CD14-positive monocyte (primary cell): ENCODE measurements at regions not wholly inside any gene's neighbourhood (a gene's known extent, or its start where the extent isn't known, plus 50 kb on each side); places are given as distances from the start of the nearest gene placed in this dataset.

ENCODE experiments used
- DNase-seq, 3 donors: peaks; one replicate each; pipeline ENCODE4 v3.0.0-alpha.2; 2011 to 2022
- H2AFZ ChIP-seq: 2 replicates; pipeline ENCODE4 v1.6.0; 2012; ENCODE audit warnings: mild to moderate bottlenecking, low read depth, low read length, inconsistent platforms; ENCODE audit not compliant: insufficient read depth, poor library complexity, severe bottlenecking
- H3K27ac ChIP-seq, 2 donors: 1 replicate in 1 of 2; 2 replicates in 1 of 2; pipeline ENCODE4 v1.5.1; 2012 to 2013; ENCODE audit warnings: low read length in 2 of 2, control low read depth in 1 of 2, inconsistent platforms in 1 of 2, low read depth in 1 of 2, mild to moderate bottlenecking in 1 of 2
- H3K27me3 ChIP-seq, 2 donors: one replicate each; pipeline versions ENCODE4 v1.6.0 to v1.6.1; 2011 to 2013; ENCODE audit warnings: low read length in 2 of 2; ENCODE audit not compliant: control insufficient read depth in 2 of 2, insufficient read depth in 2 of 2
- H3K36me3 ChIP-seq, 2 donors: replicated peaks in 1 of 2; 1 replicate in 1 of 2; 2 replicates in 1 of 2; pipeline versions ENCODE4 v1.5.1 to v1.6.1; 2012 to 2013; ENCODE audit warnings: low read length in 2 of 2, control low read depth in 1 of 2, inconsistent platforms in 1 of 2, mild to moderate bottlenecking in 1 of 2; ENCODE audit not compliant: insufficient read depth in 2 of 2, control insufficient read depth in 1 of 2
- H3K4me1 ChIP-seq, 2 donors: 1 replicate in 1 of 2; 2 replicates in 1 of 2; pipeline versions ENCODE4 v1.5.1 to v1.6.1; 2012 to 2013; ENCODE audit warnings: low read length in 2 of 2, control low read depth in 1 of 2, inconsistent platforms in 1 of 2, mild to moderate bottlenecking in 1 of 2, moderate library complexity in 1 of 2; ENCODE audit not compliant: insufficient read depth in 2 of 2, control insufficient read depth in 1 of 2
- H3K4me2 ChIP-seq: replicated peaks from 2 replicates; pipeline ENCODE3; 2012; ENCODE audit warnings: low read length, moderate library complexity, mild to moderate bottlenecking; ENCODE audit not compliant: poor library complexity, severe bottlenecking; ENCODE audit errors: extremely low read depth
- H3K4me3 ChIP-seq, 3 experiments: fragments of 200-600 bp in 1 of 3; sonication (generic) in 1 of 3; replicated peaks in 1 of 3; 1 replicate in 2 of 3; 2 replicates in 1 of 3; pipeline ENCODE4 v1.5.1; 2011 to 2013; ENCODE audit warnings: low read length in 3 of 3, mild to moderate bottlenecking in 3 of 3, control low read depth in 2 of 3, low read depth in 2 of 3, inconsistent platforms in 1 of 3, moderate library complexity in 1 of 3
- H3K79me2 ChIP-seq: 2 replicates; pipeline ENCODE4 v1.6.0; 2012; ENCODE audit warnings: mild to moderate bottlenecking, control low read depth, inconsistent platforms, low read length, moderate library complexity; ENCODE audit not compliant: insufficient read depth
- H3K9ac ChIP-seq: 2 replicates; pipeline ENCODE4 v1.6.0; 2017; ENCODE audit warnings: low read length, mild to moderate bottlenecking; ENCODE audit not compliant: insufficient read depth, poor library complexity, severe bottlenecking
- H3K9me3 ChIP-seq, 2 donors: replicated peaks in 1 of 2; 1 replicate in 1 of 2; 2 replicates in 1 of 2; pipeline versions ENCODE4 v1.5.1 to v1.6.1; 2012 to 2013; ENCODE audit warnings: low read length in 2 of 2, control low read depth in 1 of 2; ENCODE audit not compliant: control insufficient read depth in 1 of 2, insufficient read depth in 1 of 2
- H4K20me1 ChIP-seq: 2 replicates; pipeline ENCODE4 v1.6.0; 2012; ENCODE audit warnings: mild to moderate bottlenecking, low read length, control low read depth, moderate library complexity; ENCODE audit not compliant: insufficient read depth
- H3K27ac Mint-ChIP-seq, 7 donors: one replicate each; pipeline ENCODE4 v1.8.0; 2020; ENCODE audit warnings: mild to moderate bottlenecking in 7 of 7, mixed read lengths in 7 of 7, moderate library complexity in 6 of 7, inconsistent platforms in 2 of 7
- H3K27me3 Mint-ChIP-seq, 3 donors: one replicate each; pipeline ENCODE4 v1.8.0; 2021 to 2022; ENCODE audit warnings: low read depth in 3 of 3, mild to moderate bottlenecking in 3 of 3, mixed read lengths in 3 of 3, moderate library complexity in 3 of 3, inconsistent platforms in 1 of 3
- H3K36me3 Mint-ChIP-seq, 2 donors: one replicate each; pipeline ENCODE4 v1.8.0; 2020; ENCODE audit warnings: mixed read lengths in 2 of 2, inconsistent platforms in 1 of 2, mild to moderate bottlenecking in 1 of 2
- H3K4me1 Mint-ChIP-seq: one replicate; pipeline ENCODE4 v1.8.0; 2020; ENCODE audit warnings: mild to moderate bottlenecking, mixed read lengths
- H3K4me3 Mint-ChIP-seq, 2 donors: one replicate each; pipeline ENCODE4 v1.8.0; 2020; ENCODE audit warnings: mild to moderate bottlenecking in 2 of 2, mixed read lengths in 2 of 2, moderate library complexity in 1 of 2
- H3K9me3 Mint-ChIP-seq, 7 donors: one replicate each; pipeline ENCODE4 v1.8.0; 2020 to 2022; ENCODE audit warnings: mixed read lengths in 7 of 7, mild to moderate bottlenecking in 6 of 7, moderate library complexity in 6 of 7, inconsistent platforms in 2 of 7
- CTCF ChIP-seq: fragments of 200-600 bp; IDR thresholded peaks from one replicate; pipeline ENCODE4 v1.8.0; 2022; ENCODE audit warnings: antibody characterized with exemption, mild to moderate bottlenecking
- WGBS: methylation state at CpG from one replicate; pipeline ENCODE4 v1.1.5; 2013; ENCODE audit warnings: missing lambda C conversion rate; ENCODE audit not compliant: insufficient coverage; 5-methylcytosine and 5-hydroxymethylcytosine counted together
- intact Hi-C, 2 donors: fragments of 100-400 bp; cut with micrococcal nuclease; formaldehyde crosslinking; loops; one replicate each; pipeline versions ENCODE4 v1.15.0 to v1.15.1; 2023

GRCh38 chr5:85452322-85453025, 1067.8 kb upstream of the EDIL3 start:
- intact Hi-C loops = no loop called here
- Mint-ChIP-seq H3K4me1 (no peaks in the 10 kb centered on the region), H3K4me3 (no peak overlapping the region), H3K9me3 (peaks cover 0 to 5% (median 3%) of the 10 kb centered on the region in 7 donors), H3K36me3 (no peaks in the 10 kb centered on the region), H3K27ac (no peak overlapping the region), H3K27me3 (peaks cover 0 to 2% (median 0%) of the 10 kb centered on the region in 3 donors)
- TF ChIP-seq CTCF = no peak
- Histone ChIP-seq H3K4me2 (no peak overlapping the region), H3K9me3 (peaks cover 0 to 3% of the 10 kb centered on the region in 2 donors), H3K9ac (no peak overlapping the region), H3K4me3 (no peak overlapping the region), H4K20me1 (no peaks in the 10 kb centered on the region), H3K4me1 (no peaks in the 10 kb centered on the region), H3K27ac (no peak overlapping the region), H3K36me3 (no peaks in the 10 kb centered on the region), H3K79me2 (no peaks in the 10 kb centered on the region), H3K27me3 (no peaks in the 10 kb centered on the region), H2AFZ (no peak overlapping the region)
- DNase-seq = no peak
- 57% methylated on average over 1 of the region's 4 CpGs for WGBS

GRCh38 chr5:85453026-85453349, 1068.3 kb upstream of the EDIL3 start:
- H3K9ac ChIP-seq = no peak overlapping the region
- no peak overlapping the region for H2AFZ ChIP-seq
- H3K79me2 ChIP-seq = no peaks in the 10 kb centered on the region
- peaks cover 0 to 6% (median 3%) of the 10 kb centered on the region in 7 donors for H3K9me3 Mint-ChIP-seq
- H3K4me3 ChIP-seq = no peak overlapping the region
- H3K27me3 Mint-ChIP-seq = peaks cover 0 to 2% (median 0%) of the 10 kb centered on the region in 3 donors
- DNase-seq = no peak
- H3K4me3 Mint-ChIP-seq = no peak overlapping the region
- peaks cover 0 to 3% of the 10 kb centered on the region in 2 donors for H3K9me3 ChIP-seq
- H3K27ac Mint-ChIP-seq = no peak overlapping the region
- no peak for TF ChIP-seq CTCF
- H4K20me1 ChIP-seq = no peaks in the 10 kb centered on the region
- H3K36me3 ChIP-seq = no peaks in the 10 kb centered on the region
- H3K4me2 ChIP-seq = no peak overlapping the region
- H3K36me3 Mint-ChIP-seq = no peaks in the 10 kb centered on the region
- no peak overlapping the region for H3K27ac ChIP-seq
- intact Hi-C loops = no loop called here
- H3K4me1 ChIP-seq = no peaks in the 10 kb centered on the region
- no peaks in the 10 kb centered on the region for H3K4me1 Mint-ChIP-seq
- no peaks in the 10 kb centered on the region for H3K27me3 ChIP-seq
